ENCODE measurements at regions not wholly inside any gene's neighbourhood (a gene's known extent, or its start where the extent isn't known, plus 50 kb on each side); places are given as distances from the start of the nearest gene placed in this dataset.

DNA sequence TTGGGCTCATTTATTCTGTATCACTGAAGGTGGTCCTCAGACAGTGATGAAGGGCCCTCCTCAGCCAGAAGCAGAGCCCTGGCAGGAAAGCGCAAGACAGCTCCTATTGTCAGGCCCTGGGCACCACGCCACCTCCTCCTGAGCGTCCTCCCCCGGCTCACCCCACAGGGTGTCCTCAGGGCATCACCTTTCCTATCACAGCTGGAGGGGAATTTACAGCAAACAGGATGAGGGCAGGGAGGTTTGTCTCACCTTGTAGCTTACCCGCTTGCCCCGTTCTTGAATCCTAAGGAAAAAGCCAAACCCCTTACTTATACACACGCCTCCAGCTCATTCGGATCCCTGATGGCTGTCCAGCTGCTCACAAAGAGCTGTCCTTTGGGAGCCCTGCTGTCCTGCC lies 50.2 kb upstream of the LANCL2 start:
- TF ChIP-seq, protein P1, sequence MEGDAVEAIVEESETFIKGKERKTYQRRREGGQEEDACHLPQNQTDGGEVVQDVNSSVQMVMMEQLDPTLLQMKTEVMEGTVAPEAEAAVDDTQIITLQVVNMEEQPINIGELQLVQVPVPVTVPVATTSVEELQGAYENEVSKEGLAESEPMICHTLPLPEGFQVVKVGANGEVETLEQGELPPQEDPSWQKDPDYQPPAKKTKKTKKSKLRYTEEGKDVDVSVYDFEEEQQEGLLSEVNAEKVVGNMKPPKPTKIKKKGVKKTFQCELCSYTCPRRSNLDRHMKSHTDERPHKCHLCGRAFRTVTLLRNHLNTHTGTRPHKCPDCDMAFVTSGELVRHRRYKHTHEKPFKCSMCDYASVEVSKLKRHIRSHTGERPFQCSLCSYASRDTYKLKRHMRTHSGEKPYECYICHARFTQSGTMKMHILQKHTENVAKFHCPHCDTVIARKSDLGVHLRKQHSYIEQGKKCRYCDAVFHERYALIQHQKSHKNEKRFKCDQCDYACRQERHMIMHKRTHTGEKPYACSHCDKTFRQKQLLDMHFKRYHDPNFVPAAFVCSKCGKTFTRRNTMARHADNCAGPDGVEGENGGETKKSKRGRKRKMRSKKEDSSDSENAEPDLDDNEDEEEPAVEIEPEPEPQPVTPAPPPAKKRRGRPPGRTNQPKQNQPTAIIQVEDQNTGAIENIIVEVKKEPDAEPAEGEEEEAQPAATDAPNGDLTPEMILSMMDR (IDR thresholded peaks at IDR 0.05; ENCODE audit: borderline replicate concordance, extremely low read depth, low read length, poor library complexity, severe bottlenecking): no peak
- no peak for TF ChIP-seq EZH2 (IDR thresholded peaks at IDR 0.05; ENCODE audit: borderline replicate concordance, low read depth, low read length, severe bottlenecking)
